PFSK-1 (cell line): ENCODE measurements at regions not wholly inside any gene's neighbourhood (a gene's known extent, or its start where the extent isn't known, plus 50 kb on each side); places are given as distances from the start of the nearest gene placed in this dataset.

Experiments used
- FOXP2 ChIP-seq: optimal IDR thresholded peaks from 2 replicates; pipeline ENCODE3; 2011; ENCODE audit warnings: borderline replicate concordance, control low read depth, inconsistent platforms; ENCODE audit not compliant: insufficient read depth; ENCODE audit errors: extremely low read length, extremely low read depth
- SIN3A ChIP-seq: IDR thresholded peaks from 2 replicates; pipeline ENCODE4 v1.6.1; 2012; ENCODE audit warnings: mild to moderate bottlenecking, low read length, moderate library complexity, borderline replicate concordance; ENCODE audit not compliant: insufficient read depth
- TF ChIP-seq, protein P1 (sequence below), 2 experiments: IDR thresholded peaks; 2 replicates each; pipeline versions ENCODE4 v1.6.1 to v1.8.0; 2011 to 2012; ENCODE audit warnings: low read depth in 2 of 2, low read length in 2 of 2, control low read depth in 1 of 2, inconsistent platforms in 1 of 2, mild to moderate bottlenecking in 1 of 2, moderate library complexity in 1 of 2; ENCODE audit not compliant: insufficient read depth in 1 of 2

DNA sequence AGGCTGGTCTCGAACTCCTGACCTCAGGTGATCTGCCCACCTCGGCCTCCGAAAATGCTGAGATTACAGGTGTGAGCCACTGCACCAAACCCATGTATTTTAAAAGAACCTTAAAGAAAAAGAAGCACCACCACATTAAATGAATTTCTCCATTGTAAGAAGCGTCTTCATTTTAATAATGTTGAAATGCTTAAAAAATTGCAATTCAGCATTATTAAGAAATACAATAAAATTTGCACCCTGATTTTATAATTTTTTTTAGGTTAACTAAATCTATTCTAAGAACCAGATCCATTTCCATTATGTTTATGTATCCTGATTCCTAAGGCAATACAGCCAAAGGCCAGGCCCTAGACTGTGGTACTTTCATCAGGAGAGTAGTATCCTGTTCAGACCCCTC lies 167.2 kb downstream of the BTC start:
- no peak for TF ChIP-seq FOXP2
- TF ChIP-seq, protein P1, sequence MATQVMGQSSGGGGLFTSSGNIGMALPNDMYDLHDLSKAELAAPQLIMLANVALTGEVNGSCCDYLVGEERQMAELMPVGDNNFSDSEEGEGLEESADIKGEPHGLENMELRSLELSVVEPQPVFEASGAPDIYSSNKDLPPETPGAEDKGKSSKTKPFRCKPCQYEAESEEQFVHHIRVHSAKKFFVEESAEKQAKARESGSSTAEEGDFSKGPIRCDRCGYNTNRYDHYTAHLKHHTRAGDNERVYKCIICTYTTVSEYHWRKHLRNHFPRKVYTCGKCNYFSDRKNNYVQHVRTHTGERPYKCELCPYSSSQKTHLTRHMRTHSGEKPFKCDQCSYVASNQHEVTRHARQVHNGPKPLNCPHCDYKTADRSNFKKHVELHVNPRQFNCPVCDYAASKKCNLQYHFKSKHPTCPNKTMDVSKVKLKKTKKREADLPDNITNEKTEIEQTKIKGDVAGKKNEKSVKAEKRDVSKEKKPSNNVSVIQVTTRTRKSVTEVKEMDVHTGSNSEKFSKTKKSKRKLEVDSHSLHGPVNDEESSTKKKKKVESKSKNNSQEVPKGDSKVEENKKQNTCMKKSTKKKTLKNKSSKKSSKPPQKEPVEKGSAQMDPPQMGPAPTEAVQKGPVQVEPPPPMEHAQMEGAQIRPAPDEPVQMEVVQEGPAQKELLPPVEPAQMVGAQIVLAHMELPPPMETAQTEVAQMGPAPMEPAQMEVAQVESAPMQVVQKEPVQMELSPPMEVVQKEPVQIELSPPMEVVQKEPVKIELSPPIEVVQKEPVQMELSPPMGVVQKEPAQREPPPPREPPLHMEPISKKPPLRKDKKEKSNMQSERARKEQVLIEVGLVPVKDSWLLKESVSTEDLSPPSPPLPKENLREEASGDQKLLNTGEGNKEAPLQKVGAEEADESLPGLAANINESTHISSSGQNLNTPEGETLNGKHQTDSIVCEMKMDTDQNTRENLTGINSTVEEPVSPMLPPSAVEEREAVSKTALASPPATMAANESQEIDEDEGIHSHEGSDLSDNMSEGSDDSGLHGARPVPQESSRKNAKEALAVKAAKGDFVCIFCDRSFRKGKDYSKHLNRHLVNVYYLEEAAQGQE (IDR thresholded peaks at IDR 0.05; ENCODE audit: insufficient read depth in 1 of 2, low read depth in 2 of 2, low read length in 2 of 2): no peak
- no peak for TF ChIP-seq SIN3A
